Kidney epithelial cell (primary cell): ENCODE measurements at regions not wholly inside any gene's neighbourhood (a gene's known extent, or its start where the extent isn't known, plus 50 kb on each side); places are given as distances from the start of the nearest gene placed in this dataset.

Source experiments
- DNase-seq: peaks from one replicate; pipeline ENCODE4 v3.0.0-alpha.2; 2010; ENCODE audit warnings: low read depth
- H3K27me3 ChIP-seq: 2 replicates; pipeline ENCODE4 v1.6.0; 2011; ENCODE audit warnings: low read length; ENCODE audit not compliant: control insufficient read depth, insufficient read depth
- H3K36me3 ChIP-seq: 2 replicates; pipeline ENCODE4 v1.5.1; 2011; ENCODE audit warnings: low read length; ENCODE audit not compliant: control insufficient read depth, insufficient read depth
- H3K4me3 ChIP-seq: 2 replicates; pipeline ENCODE4 v1.5.1; 2011; ENCODE audit warnings: low read depth, mild to moderate bottlenecking, control low read depth, low read length
- TF ChIP-seq, protein P1 (sequence below): IDR thresholded peaks from 2 replicates; pipeline ENCODE4 v1.5.1; 2011; ENCODE audit warnings: mild to moderate bottlenecking, moderate library complexity, low read length, control low read depth, inconsistent platforms; ENCODE audit not compliant: insufficient read depth, poor library complexity, severe bottlenecking

DNA sequence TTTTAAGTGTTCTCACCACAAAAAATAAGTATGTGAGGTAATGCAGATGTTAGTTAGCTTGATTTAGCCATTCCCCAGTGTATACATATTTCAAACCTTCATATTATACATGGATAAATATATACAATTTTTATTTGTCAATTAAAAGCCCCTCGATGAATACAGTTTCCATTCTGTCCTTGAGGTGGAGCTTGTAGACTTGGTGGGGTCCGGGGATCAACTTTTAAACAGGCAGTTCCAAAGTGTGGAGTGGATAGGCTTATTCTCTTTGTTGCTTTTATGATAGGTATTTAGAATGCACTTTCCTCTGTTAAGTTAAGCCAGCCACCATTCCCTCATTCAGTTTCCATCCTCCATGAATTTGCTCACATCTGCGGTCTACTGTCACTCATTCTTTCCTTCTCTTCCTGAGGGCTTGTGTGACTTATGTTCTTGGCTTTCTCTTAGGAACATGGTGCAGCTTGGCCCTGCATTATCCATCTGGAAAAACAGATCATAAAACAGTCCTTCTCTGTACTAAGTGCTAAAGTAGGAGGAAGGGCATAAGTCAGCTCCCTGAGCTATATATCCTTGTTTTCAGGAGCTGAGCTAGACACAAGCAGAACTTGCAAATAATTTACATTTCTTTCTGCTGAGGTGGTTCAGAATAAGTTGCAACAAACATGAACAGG, 149.1 kb downstream of the NFKBIZ start:
- DNase-seq = no peak
- TF ChIP-seq, protein P1, sequence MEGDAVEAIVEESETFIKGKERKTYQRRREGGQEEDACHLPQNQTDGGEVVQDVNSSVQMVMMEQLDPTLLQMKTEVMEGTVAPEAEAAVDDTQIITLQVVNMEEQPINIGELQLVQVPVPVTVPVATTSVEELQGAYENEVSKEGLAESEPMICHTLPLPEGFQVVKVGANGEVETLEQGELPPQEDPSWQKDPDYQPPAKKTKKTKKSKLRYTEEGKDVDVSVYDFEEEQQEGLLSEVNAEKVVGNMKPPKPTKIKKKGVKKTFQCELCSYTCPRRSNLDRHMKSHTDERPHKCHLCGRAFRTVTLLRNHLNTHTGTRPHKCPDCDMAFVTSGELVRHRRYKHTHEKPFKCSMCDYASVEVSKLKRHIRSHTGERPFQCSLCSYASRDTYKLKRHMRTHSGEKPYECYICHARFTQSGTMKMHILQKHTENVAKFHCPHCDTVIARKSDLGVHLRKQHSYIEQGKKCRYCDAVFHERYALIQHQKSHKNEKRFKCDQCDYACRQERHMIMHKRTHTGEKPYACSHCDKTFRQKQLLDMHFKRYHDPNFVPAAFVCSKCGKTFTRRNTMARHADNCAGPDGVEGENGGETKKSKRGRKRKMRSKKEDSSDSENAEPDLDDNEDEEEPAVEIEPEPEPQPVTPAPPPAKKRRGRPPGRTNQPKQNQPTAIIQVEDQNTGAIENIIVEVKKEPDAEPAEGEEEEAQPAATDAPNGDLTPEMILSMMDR = no peak
- no peaks in the 10 kb centered on the region for H3K36me3 ChIP-seq
- H3K27me3 ChIP-seq = no peaks in the 10 kb centered on the region
- no peak overlapping the region for H3K4me3 ChIP-seq

DNA sequence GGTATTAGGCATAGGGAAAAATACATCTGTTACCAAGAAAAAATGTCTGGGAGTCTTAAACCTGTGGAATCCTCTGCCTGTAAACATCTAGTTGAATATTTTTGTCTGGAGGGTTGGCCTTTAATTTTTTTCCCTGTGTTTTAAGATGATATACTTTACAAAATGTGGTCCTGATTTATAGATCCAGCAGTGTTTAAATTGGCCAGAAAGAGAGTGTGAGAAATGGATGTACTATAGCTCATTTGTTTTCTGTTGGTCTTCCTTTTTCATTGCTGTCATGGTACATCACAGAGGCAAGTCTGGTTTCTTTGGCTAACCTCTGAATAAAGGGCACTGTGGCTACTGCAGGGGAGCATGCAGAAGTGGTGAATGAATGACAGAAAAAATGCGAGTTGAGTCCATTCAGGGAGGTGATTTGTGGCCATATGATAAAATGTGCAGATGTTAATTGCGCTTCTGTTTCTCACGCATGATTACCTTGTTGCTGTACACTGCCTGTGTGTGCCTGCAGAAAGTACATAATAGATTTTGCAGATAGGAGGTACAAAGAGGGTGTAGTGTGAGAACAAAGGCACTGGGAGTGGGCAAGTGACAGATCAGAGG, 150.0 kb downstream of the NFKBIZ start:
- peak; percentile 56 for DNase-seq
- Histone ChIP-seq H3K27me3 (no peaks in the 10 kb centered on the region), H3K36me3 (no peaks in the 10 kb centered on the region), H3K4me3 (no peak overlapping the region)
- TF ChIP-seq, protein P1 = no peak

DNA sequence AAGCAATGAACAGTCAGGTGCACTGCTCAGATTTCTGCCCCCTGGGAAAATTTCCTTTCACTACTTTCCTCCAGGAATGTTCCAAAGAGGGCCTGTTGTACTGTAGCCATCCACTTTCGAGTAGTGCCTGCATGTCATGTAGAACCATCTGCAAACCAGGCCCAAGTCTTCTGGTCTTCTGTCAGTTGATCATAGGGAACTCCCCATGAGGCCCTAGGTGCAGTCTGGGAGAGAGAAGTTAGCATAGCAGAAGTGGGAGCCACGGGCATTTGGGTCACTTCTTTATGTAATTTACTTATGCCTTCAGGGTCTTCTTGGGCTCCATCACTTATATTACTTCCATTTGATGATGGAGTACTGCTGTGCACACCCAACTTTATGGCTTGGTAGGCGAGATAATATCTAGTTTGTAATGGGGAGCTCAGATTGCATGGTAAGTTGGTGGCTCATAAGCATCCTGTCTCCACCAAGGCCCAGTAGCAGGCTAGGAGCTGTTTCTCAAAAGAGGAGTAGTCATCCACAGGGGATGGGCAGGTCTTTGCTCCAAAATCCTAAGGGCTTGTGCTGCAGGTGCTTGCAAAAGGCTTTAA, 151.4 kb downstream of the NFKBIZ start:
- TF ChIP-seq, protein P1 = no peak
- no peak overlapping the region for H3K4me3 ChIP-seq
- H3K36me3 ChIP-seq = no peaks in the 10 kb centered on the region
- H3K27me3 ChIP-seq = no peaks in the 10 kb centered on the region
- no peak for DNase-seq

DNA sequence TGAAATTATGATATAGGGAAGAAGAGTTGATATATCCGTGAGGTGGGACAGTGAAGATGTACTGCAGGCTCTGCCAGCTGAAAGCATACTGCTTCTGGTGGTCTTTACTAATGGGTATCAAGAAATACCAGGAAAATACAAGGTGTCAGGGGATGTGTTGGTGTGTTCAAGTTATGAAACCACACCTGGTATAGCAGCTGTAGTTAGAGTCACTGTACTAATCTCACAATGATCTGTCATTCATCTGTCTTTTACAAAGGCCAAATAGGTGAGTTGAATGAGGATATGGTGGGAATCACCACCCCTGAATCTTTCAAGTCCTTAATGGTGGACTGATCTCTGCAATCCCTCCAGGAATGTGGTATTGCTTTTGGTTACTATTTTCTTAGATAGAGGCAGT, 152.7 kb downstream of the NFKBIZ start:
- no peaks in the 10 kb centered on the region for H3K27me3 ChIP-seq
- no peak overlapping the region for H3K4me3 ChIP-seq
- no peaks in the 10 kb centered on the region for H3K36me3 ChIP-seq
- TF ChIP-seq, protein P1 = no peak
- no peak for DNase-seq

DNA sequence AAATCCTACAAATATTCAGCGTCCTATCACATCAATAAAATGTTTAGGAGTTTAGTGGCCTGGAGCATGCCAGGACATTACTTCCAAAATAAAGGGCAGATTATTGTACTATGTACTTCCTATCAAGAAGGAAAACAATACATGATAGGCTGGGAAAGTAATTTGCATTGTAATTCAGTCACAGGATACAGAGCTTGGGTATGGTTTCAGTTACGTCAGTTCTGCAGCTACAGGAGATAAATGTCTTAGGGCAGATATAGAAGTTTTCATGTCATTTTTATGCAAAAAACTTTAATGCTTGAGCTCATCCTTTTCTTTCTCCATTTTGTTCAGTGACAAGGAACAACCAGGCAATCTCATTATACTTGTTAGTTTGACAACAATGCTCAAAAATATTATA, 155.2 kb downstream of the NFKBIZ start:
- no peak for DNase-seq
- H3K4me3 ChIP-seq = no peak overlapping the region
- H3K27me3 ChIP-seq = no peaks in the 10 kb centered on the region
- TF ChIP-seq, protein P1 = no peak
- H3K36me3 ChIP-seq = no peaks in the 10 kb centered on the region

DNA sequence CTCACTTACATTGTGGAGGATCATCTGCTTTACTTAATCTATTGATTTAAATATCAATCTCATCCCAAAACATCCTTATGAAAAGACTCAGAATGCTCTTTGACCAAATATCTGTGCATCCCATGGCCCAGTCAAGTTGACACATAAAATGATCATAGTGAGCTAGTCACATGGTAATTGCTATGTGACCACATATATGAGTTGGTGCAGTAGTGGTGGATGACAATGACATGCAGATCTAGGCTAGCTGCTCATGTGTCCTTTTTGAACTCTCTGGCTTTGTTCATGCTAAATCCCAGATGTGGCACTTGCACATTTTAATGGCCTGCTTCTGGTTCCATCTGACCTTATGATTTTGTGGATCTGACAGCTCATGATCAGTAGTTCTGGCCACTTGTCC, 156.2 kb downstream of the NFKBIZ start:
- H3K36me3 ChIP-seq = no peaks in the 10 kb centered on the region
- no peaks in the 10 kb centered on the region for H3K27me3 ChIP-seq
- no peak for DNase-seq
- no peak overlapping the region for H3K4me3 ChIP-seq
- TF ChIP-seq, protein P1 = no peak
